Type B pancreatic cell (in vitro differentiated cells): ENCODE measurements at regions not wholly inside any gene's neighbourhood (a gene's known extent, or its start where the extent isn't known, plus 50 kb on each side); places are given as distances from the start of the nearest gene placed in this dataset.

ENCODE experiments used
- DNase-seq: peaks from one replicate; pipeline ENCODE4 v3.0.0; 2021; ENCODE audit warnings: mixed read lengths; ENCODE audit not compliant: unreplicated experiment; ENCODE audit errors: extremely low spot score
- H3K27ac Mint-ChIP-seq: 2 replicates; pipeline ENCODE4 v1.8.0; 2021; ENCODE audit warnings: mild to moderate bottlenecking, mixed read lengths
- H3K27me3 Mint-ChIP-seq: 2 replicates; pipeline ENCODE4 v1.8.0; 2021; ENCODE audit warnings: mixed read lengths
- H3K36me3 Mint-ChIP-seq: 2 replicates; pipeline ENCODE4 v1.8.0; 2021; ENCODE audit warnings: mixed read lengths
- H3K4me1 Mint-ChIP-seq: one replicate; pipeline ENCODE4 v1.8.0; 2021; ENCODE audit warnings: mixed read lengths; ENCODE audit not compliant: unreplicated experiment
- H3K4me3 Mint-ChIP-seq: 2 replicates; pipeline ENCODE4 v1.8.0; 2021; ENCODE audit warnings: mild to moderate bottlenecking, mixed read lengths
- H3K9me3 Mint-ChIP-seq: 2 replicates; pipeline ENCODE4 v1.8.0; 2021; ENCODE audit warnings: mixed read lengths
- TF ChIP-seq, protein P1 (sequence below): fragments of 200-600 bp; sonication (generic); conservative IDR thresholded peaks from 2 replicates; pipeline ENCODE4 v1.5.0; 2021; ENCODE audit warnings: antibody characterized with exemption, mild to moderate bottlenecking

DNA sequence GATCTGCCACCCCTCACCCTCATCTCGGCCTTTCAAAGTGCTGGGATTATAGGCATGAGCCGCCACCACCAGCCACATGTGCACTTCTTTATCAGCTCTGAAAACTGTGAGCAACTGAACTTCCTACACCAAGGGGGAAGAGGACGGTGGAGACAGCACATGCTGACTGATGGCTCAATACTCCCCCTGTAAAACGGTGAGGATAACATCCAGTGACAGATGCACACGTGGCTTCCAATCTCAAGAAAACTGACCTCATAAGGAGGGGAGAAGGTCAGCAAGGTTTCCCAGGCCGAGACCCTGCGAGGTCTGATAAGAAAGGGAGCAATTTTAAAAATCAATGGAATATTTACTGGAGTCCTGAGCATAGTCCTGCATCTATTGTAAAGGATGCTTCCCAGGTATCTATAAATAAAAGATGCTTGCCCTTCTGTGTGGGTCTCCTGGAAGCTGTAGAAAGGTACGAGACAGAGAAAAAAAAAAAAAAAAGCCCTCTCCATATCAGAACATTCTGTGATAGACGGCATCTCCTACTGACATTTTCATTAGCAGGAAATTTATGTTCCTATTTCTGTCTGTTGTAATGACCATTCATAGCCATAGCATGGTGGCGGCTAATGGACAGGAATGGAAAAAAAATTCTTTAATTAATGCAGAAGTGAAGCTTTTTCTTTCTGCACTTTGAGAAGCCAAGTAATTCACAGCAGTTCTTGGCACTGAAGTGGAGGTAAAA, 385.1 kb downstream of the ZNF536 start:
- H3K27me3 Mint-ChIP-seq = no peaks in the 10 kb centered on the region
- TF ChIP-seq, protein P1, sequence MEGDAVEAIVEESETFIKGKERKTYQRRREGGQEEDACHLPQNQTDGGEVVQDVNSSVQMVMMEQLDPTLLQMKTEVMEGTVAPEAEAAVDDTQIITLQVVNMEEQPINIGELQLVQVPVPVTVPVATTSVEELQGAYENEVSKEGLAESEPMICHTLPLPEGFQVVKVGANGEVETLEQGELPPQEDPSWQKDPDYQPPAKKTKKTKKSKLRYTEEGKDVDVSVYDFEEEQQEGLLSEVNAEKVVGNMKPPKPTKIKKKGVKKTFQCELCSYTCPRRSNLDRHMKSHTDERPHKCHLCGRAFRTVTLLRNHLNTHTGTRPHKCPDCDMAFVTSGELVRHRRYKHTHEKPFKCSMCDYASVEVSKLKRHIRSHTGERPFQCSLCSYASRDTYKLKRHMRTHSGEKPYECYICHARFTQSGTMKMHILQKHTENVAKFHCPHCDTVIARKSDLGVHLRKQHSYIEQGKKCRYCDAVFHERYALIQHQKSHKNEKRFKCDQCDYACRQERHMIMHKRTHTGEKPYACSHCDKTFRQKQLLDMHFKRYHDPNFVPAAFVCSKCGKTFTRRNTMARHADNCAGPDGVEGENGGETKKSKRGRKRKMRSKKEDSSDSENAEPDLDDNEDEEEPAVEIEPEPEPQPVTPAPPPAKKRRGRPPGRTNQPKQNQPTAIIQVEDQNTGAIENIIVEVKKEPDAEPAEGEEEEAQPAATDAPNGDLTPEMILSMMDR = no peak
- H3K4me1 Mint-ChIP-seq = no peaks in the 10 kb centered on the region
- H3K27ac Mint-ChIP-seq = no peak overlapping the region
- no peak for DNase-seq
- H3K4me3 Mint-ChIP-seq = no peak overlapping the region
- H3K36me3 Mint-ChIP-seq = no peaks in the 10 kb centered on the region
- H3K9me3 Mint-ChIP-seq = no peaks in the 10 kb centered on the region

DNA sequence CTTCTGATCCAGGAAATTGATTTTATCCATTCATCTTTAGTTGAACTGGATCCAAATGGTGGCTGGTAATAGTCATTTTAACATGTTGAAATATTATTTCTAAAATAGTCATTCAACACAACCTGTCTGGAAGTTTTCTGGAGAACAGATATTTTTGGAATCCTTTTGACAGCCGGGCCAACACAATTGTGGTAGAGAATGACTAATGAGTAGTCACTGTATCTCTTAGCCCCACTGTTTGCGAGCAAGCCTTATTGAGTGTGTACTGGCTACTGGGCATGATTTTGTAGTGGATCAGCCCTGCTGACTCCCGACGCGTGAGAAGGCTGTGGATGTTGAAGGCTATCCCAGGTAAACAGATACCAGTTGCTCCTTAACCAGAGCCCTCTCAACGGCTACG, 383.4 kb downstream of the ZNF536 start:
- no peaks in the 10 kb centered on the region for H3K9me3 Mint-ChIP-seq
- DNase-seq = no peak
- TF ChIP-seq, protein P1 = no peak
- H3K27ac Mint-ChIP-seq = no peak overlapping the region
- H3K4me1 Mint-ChIP-seq = no peaks in the 10 kb centered on the region
- no peaks in the 10 kb centered on the region for H3K36me3 Mint-ChIP-seq
- no peak overlapping the region for H3K4me3 Mint-ChIP-seq
- no peaks in the 10 kb centered on the region for H3K27me3 Mint-ChIP-seq

DNA sequence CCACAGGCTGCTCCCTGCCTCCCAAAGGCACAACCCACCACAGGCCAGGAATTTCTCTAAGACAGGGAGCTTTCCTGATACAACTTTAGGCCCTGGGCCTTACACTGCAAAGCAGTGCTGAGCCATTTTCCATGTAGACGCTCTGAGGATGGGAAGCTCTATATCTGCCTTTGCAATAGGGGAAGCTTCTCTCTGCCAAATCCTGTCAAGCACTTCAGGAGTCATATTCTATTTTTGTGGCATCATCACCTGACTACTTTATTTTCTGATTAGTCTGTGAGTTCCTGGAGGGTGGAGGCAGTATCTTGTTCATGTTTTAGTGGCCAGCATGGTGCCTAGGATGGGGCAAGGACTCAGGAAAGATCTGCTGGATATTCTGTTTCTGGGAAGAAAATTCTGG, 382.0 kb downstream of the ZNF536 start:
- H3K4me1 Mint-ChIP-seq = no peaks in the 10 kb centered on the region
- H3K9me3 Mint-ChIP-seq = peaks cover 11% of the 10 kb centered on the region
- H3K27ac Mint-ChIP-seq = no peak overlapping the region
- TF ChIP-seq, protein P1 = no peak
- no peak overlapping the region for H3K4me3 Mint-ChIP-seq
- DNase-seq = no peak
- H3K36me3 Mint-ChIP-seq = no peaks in the 10 kb centered on the region
- no peaks in the 10 kb centered on the region for H3K27me3 Mint-ChIP-seq

DNA sequence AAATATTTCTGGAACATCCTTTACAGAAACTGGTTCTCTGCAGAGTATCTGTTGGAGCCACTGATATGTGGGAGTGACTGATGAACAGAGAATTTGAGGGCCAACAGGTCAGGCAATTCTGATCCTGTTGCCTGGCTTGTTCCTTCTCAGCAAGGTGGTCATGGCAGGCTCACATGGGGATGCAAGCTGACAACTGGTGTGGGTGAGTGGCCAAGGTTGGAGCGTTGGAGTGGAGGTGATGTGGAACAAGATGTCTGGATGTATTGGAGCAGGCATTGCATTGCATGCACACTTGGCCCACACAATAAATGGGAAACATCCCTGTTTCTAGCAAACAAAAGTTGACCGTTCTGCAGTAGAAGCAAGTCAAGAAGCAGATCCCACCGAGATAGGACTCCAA, 380.7 kb downstream of the ZNF536 start:
- DNase-seq = no peak
- TF ChIP-seq, protein P1 = no peak
- no peaks in the 10 kb centered on the region for H3K27me3 Mint-ChIP-seq
- no peaks in the 10 kb centered on the region for H3K4me1 Mint-ChIP-seq
- no peak overlapping the region for H3K27ac Mint-ChIP-seq
- H3K36me3 Mint-ChIP-seq = no peaks in the 10 kb centered on the region
- H3K9me3 Mint-ChIP-seq = peaks cover 11% of the 10 kb centered on the region
- no peak overlapping the region for H3K4me3 Mint-ChIP-seq

DNA sequence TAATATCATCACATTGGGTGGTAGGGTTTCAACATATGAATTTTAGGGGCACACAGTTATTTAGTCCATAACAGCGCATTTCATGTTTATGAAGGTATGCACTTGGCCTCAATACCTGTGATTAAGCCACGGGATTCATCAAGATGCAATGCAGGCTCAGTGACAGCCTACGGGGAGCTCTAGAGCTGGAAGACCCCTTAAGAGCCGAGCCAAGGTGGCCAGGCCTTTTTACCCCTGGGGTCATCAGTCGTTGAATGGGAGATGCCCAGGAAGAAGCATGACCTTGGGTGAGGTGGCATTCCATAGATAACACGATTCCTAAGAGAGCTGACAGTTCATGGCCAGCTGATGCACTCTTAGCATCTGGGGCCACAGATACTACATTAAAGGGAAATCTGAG, 380.0 kb downstream of the ZNF536 start:
- Mint-ChIP-seq H3K4me3 (no peak overlapping the region), H3K4me1 (peaks cover 2% of the 10 kb centered on the region), H3K27me3 (no peaks in the 10 kb centered on the region), H3K36me3 (no peaks in the 10 kb centered on the region), H3K9me3 (peaks cover 11% of the 10 kb centered on the region), H3K27ac (no peak overlapping the region)
- DNase-seq = no peak
- TF ChIP-seq, protein P1 = no peak
